ENCODE measurements at regions not wholly inside any gene's neighbourhood (a gene's known extent, or its start where the extent isn't known, plus 50 kb on each side); places are given as distances from the start of the nearest gene placed in this dataset.

- no peak for TF ChIP-seq BRCA1 (IDR thresholded peaks at IDR 0.05)
- no peak for TF ChIP-seq BRCA1 (CRISPR knock-in tag; IDR thresholded peaks at IDR 0.05)
- no peak for TF ChIP-seq CREM (IDR thresholded peaks at IDR 0.05; ENCODE audit: low read depth)
- TF ChIP-seq POLR2AphosphoS5 (IDR thresholded peaks at IDR 0.05; ENCODE audit: control insufficient read depth, insufficient read depth, low read depth, low read length) = no peak
- no peak for TF ChIP-seq JUND (IDR thresholded peaks at IDR 0.05; ENCODE audit: borderline replicate concordance, low read depth, low read length)
- no peak for TF ChIP-seq JUND (tag; IDR thresholded peaks at IDR 0.05; ENCODE audit: borderline replicate concordance, low read depth, low read length)
- no peak for TF ChIP-seq PRPF4 (IDR thresholded peaks at IDR 0.05; ENCODE audit: insufficient read depth, low read depth, low read length, poor library complexity, severe bottlenecking)
- TF ChIP-seq, protein P1, sequence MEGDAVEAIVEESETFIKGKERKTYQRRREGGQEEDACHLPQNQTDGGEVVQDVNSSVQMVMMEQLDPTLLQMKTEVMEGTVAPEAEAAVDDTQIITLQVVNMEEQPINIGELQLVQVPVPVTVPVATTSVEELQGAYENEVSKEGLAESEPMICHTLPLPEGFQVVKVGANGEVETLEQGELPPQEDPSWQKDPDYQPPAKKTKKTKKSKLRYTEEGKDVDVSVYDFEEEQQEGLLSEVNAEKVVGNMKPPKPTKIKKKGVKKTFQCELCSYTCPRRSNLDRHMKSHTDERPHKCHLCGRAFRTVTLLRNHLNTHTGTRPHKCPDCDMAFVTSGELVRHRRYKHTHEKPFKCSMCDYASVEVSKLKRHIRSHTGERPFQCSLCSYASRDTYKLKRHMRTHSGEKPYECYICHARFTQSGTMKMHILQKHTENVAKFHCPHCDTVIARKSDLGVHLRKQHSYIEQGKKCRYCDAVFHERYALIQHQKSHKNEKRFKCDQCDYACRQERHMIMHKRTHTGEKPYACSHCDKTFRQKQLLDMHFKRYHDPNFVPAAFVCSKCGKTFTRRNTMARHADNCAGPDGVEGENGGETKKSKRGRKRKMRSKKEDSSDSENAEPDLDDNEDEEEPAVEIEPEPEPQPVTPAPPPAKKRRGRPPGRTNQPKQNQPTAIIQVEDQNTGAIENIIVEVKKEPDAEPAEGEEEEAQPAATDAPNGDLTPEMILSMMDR (IDR thresholded peaks at IDR 0.05 in 2 of 3, conservative IDR thresholded peaks at IDR 0.05 in 1 of 3; ENCODE audit: insufficient read depth in 2 of 3, low read depth in 1 of 3, low read length in 3 of 3) = no peak
Observed at GRCh38 chr1:218931324-218931723, 242.4 kb upstream of the LYPLAL1 start.
